Esophagus muscularis mucosa (tissue), 4 donors: ENCODE measurements at regions not wholly inside any gene's neighbourhood (a gene's known extent, or its start where the extent isn't known, plus 50 kb on each side); places are given as distances from the start of the nearest gene placed in this dataset.

Experiments
- DNase-seq: peaks from one replicate; pipeline ENCODE4 v3.0.0-alpha.2; 2017; ENCODE audit errors: extremely low spot score
- H3K27ac ChIP-seq, 4 donors: fragments of 200-600 bp; sonication (generic); replicated peaks in 1 of 4; 1 replicate in 3 of 4; 2 replicates in 1 of 4; pipeline ENCODE4 v1.5.1; 2016 to 2019; ENCODE audit warnings: mild to moderate bottlenecking in 1 of 4
- H3K27me3 ChIP-seq, 4 donors: fragments of 200-600 bp; sonication (generic); one replicate each; pipeline versions ENCODE4 v1.5.1 to v1.6.0; 2016 to 2019
- H3K36me3 ChIP-seq, 4 donors: fragments of 200-600 bp; sonication (generic); one replicate each; pipeline ENCODE4 v1.5.1; 2016 to 2019
- H3K4me1 ChIP-seq, 4 donors: fragments of 200-600 bp; sonication (generic); one replicate each; pipeline ENCODE4 v1.5.1; 2016 to 2019
- H3K4me3 ChIP-seq, 4 donors: fragments of 200-600 bp; sonication (generic); 1 replicate in 2 of 4; 2 replicates in 2 of 4; pipeline ENCODE4 v1.5.1; 2016 to 2019; ENCODE audit warnings: mild to moderate bottlenecking in 4 of 4, moderate library complexity in 1 of 4
- H3K9me3 ChIP-seq, 4 donors: fragments of 200-600 bp; sonication (generic); 1 replicate in 3 of 4; 2 replicates in 1 of 4; pipeline ENCODE4 v1.5.1; 2016 to 2019
- EP300 ChIP-seq: sonication (generic); formaldehyde crosslinking; IDR thresholded peaks from one replicate; pipeline ENCODE4 v1.6.1; 2017; ENCODE audit warnings: antibody characterized with exemption
- POLR2A ChIP-seq: fragments of 450-650 bp; IDR thresholded peaks from one replicate; pipeline ENCODE4 v1.6.1; 2017; ENCODE audit warnings: antibody characterized with exemption, moderate library complexity, mild to moderate bottlenecking, low read depth
- POLR2AphosphoS5 ChIP-seq, 2 donors: sonication (generic); formaldehyde crosslinking; IDR thresholded peaks; one replicate each; pipeline ENCODE4 v1.6.1; 2017; ENCODE audit warnings: antibody characterized with exemption in 2 of 2
- WGBS: methylation state at CpG from one replicate; pipeline ENCODE4 v1.1.5; 2018; 5-methylcytosine and 5-hydroxymethylcytosine counted together
- intact Hi-C: fragments of 100-400 bp; cut with DNase I; formaldehyde crosslinking; loops from one replicate; pipeline ENCODE4 v1.15.1; 2023
- TF ChIP-seq, protein P1 (sequence below), 3 experiments: fragments of 200-600 bp in 2 of 3; fragments of 450-650 bp in 1 of 3; sonication (generic) in 2 of 3; IDR thresholded peaks; one replicate each; pipeline ENCODE4 v1.5.1; 2017 to 2019; ENCODE audit warnings: antibody characterized with exemption in 3 of 3, mild to moderate bottlenecking in 2 of 3, moderate library complexity in 1 of 3

DNA sequence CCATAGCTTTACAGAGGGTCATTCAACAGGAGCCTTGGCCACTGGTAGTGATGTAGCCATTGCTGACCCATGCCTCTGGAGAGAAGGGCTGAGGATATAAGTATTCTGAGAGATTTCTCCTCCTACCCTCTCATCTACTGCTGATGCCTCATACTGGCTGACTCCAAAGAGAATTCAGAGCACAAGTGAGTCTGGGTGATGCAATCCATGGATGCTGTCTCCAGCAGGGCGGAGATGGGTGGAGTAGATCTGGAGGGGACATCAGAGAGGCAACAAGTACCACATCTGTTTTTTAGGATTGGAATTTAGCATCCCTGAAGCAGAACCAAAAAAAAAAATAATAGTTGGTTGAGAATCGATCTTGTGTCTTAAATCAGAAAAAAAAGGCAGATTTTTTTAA lies 705.7 kb upstream of the CELF2 start:
- Histone ChIP-seq H3K27ac (no peak overlapping the region), H3K4me3 (no peak overlapping the region), H3K27me3 (no peaks in the 10 kb centered on the region), H3K36me3 (no peaks in the 10 kb centered on the region), H3K4me1 (no peaks in the 10 kb centered on the region), H3K9me3 (no peaks in the 10 kb centered on the region)
- intact Hi-C loops, result no loop called here
- DNase-seq, result no peak
- 97% methylated on average over 2 of the region's 2 CpGs for WGBS
- TF ChIP-seq POLR2A, result no peak
- no peak for TF ChIP-seq POLR2AphosphoS5 (IDR thresholded peaks at IDR 0.05)
- no peak for TF ChIP-seq EP300
- TF ChIP-seq, protein P1, sequence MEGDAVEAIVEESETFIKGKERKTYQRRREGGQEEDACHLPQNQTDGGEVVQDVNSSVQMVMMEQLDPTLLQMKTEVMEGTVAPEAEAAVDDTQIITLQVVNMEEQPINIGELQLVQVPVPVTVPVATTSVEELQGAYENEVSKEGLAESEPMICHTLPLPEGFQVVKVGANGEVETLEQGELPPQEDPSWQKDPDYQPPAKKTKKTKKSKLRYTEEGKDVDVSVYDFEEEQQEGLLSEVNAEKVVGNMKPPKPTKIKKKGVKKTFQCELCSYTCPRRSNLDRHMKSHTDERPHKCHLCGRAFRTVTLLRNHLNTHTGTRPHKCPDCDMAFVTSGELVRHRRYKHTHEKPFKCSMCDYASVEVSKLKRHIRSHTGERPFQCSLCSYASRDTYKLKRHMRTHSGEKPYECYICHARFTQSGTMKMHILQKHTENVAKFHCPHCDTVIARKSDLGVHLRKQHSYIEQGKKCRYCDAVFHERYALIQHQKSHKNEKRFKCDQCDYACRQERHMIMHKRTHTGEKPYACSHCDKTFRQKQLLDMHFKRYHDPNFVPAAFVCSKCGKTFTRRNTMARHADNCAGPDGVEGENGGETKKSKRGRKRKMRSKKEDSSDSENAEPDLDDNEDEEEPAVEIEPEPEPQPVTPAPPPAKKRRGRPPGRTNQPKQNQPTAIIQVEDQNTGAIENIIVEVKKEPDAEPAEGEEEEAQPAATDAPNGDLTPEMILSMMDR (IDR thresholded peaks at IDR 0.05), result no peak

DNA sequence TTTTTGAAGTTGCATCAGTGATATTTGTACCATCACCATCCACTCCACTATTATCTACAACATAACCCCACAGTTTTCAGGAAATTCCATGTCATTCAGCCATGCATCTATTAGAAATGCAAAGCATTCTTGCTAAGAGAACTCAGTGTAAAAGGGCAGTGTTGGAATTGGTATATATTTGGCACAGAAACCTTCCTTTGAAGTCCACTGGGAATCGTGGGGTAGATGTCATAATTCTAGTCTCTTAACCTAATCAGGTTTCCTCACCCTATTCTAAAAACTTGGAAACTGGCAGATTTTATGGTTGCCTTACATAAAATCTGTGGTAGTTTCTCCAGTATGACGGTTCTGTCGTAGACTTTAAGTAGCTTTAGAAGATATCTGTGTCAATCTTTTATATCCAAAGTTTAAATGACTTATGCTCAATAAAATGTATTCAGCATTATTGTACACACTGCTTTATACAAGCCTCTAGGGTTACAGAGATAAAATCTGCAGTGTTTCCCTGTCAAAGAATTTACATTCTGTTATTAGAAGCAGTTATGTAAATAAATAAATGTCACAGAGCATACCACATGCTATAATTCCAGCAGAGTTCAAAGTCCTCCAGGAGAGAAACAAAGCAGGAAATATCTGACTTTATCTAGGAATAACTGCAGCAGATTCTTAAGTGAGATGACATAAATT lies 704.4 kb upstream of the CELF2 start:
- H3K9me3 ChIP-seq, result no peaks in the 10 kb centered on the region
- no peak for TF ChIP-seq POLR2A
- TF ChIP-seq, protein P1 (IDR thresholded peaks at IDR 0.05), result no peak
- no peak for TF ChIP-seq POLR2AphosphoS5 (IDR thresholded peaks at IDR 0.05)
- no peak for TF ChIP-seq EP300
- WGBS, result 46% methylated on average over 3 of the region's 3 CpGs
- intact Hi-C loops, result no loop called here
- no peak for DNase-seq
- H3K27ac ChIP-seq, result no peak overlapping the region
- no peaks in the 10 kb centered on the region for H3K4me1 ChIP-seq
- no peaks in the 10 kb centered on the region for H3K36me3 ChIP-seq
- no peak overlapping the region for H3K4me3 ChIP-seq
- no peaks in the 10 kb centered on the region for H3K27me3 ChIP-seq

DNA sequence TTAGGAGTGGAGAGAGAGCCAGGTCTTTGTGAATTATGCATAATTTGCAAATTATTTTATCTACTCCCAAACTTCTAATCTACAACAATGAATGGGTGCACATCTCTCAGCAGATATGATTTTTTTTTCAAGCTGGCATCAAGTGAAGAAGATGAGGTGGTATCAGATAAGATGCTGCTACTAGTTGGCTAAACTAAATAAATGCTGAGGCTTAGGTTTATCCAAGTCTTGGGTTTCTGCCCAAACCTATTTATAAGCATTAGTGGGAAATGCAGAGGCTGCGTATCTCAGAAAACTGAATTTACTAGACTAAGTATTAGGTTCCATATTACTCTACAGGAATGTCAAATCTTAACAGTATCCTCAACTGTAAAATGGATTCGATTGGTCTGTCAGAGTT lies 703.0 kb upstream of the CELF2 start:
- WGBS, result 90% methylated on average over 2 of the region's 2 CpGs
- Histone ChIP-seq H3K27ac (no peak overlapping the region), H3K27me3 (no peaks in the 10 kb centered on the region), H3K9me3 (no peaks in the 10 kb centered on the region), H3K36me3 (no peaks in the 10 kb centered on the region), H3K4me1 (no peaks in the 10 kb centered on the region), H3K4me3 (no peak overlapping the region)
- intact Hi-C loops, result no loop called here
- no peak for TF ChIP-seq POLR2AphosphoS5 (IDR thresholded peaks at IDR 0.05)
- TF ChIP-seq EP300, result no peak
- TF ChIP-seq, protein P1 (IDR thresholded peaks at IDR 0.05), result no peak
- no peak for TF ChIP-seq POLR2A
- DNase-seq, result no peak

DNA sequence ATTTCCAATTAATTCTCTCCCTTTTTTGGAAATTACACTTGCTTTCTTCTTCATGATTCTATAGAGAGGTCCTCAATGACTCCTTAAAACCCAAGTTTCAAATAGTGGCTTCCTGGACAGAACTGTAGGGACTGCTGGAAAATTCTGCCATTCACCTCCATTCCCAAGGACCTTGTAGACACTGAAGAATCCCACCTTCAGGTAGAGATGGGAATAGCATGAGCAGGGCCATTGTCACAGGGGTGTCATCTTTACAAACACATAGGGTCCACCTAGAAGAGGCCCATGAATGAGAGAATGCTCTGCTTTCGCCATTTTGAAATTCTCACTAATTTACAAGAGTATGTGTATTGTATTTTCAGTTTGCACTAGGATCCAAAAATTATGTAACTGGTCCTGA lies 701.7 kb upstream of the CELF2 start:
- TF ChIP-seq, protein P1 (IDR thresholded peaks at IDR 0.05), result no peak
- TF ChIP-seq POLR2AphosphoS5 (IDR thresholded peaks at IDR 0.05) (no peak), POLR2A (no peak), EP300 (no peak)
- no peak for DNase-seq
- no peaks in the 10 kb centered on the region for H3K9me3 ChIP-seq
- no peak overlapping the region for H3K27ac ChIP-seq
- H3K4me1 ChIP-seq, result no peaks in the 10 kb centered on the region
- H3K36me3 ChIP-seq, result no peaks in the 10 kb centered on the region
- WGBS, result 94% methylated on average over 1 of the region's 1 CpG
- no peak overlapping the region for H3K4me3 ChIP-seq
- no peaks in the 10 kb centered on the region for H3K27me3 ChIP-seq
- intact Hi-C loops, result no loop called here

DNA sequence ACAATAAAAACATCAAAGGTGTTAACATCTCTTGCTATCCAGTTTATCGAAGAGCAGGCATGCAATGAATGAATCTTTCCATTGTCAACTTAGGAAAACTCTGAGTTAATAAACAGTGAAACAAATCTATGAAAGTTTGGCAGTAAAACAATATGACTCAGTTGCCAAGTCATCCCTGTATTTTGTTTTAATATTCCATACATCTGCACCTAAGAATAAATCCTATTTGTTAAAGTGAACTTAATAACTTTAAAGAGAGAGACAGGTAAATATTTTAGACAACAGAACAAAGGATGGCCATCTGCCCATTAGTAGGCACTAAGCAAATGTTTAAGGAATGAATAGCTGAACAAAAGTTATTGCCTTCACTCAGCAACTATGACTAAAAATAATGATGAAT lies 700.5 kb upstream of the CELF2 start:
- no peak overlapping the region for H3K27ac ChIP-seq
- no peaks in the 10 kb centered on the region for H3K9me3 ChIP-seq
- TF ChIP-seq EP300 (no peak), POLR2A (no peak), POLR2AphosphoS5 (IDR thresholded peaks at IDR 0.05) (no peak)
- TF ChIP-seq, protein P1 (IDR thresholded peaks at IDR 0.05), result no peak
- no peaks in the 10 kb centered on the region for H3K4me1 ChIP-seq
- H3K36me3 ChIP-seq, result no peaks in the 10 kb centered on the region
- 68% methylated on average over 1 of the region's 1 CpG for WGBS
- H3K27me3 ChIP-seq, result no peaks in the 10 kb centered on the region
- no peak overlapping the region for H3K4me3 ChIP-seq
- intact Hi-C loops, result no loop called here
- no peak for DNase-seq
